ENCODE measurements at regions not wholly inside any gene's neighbourhood (a gene's known extent, or its start where the extent isn't known, plus 50 kb on each side); places are given as distances from the start of the nearest gene placed in this dataset.

DNA sequence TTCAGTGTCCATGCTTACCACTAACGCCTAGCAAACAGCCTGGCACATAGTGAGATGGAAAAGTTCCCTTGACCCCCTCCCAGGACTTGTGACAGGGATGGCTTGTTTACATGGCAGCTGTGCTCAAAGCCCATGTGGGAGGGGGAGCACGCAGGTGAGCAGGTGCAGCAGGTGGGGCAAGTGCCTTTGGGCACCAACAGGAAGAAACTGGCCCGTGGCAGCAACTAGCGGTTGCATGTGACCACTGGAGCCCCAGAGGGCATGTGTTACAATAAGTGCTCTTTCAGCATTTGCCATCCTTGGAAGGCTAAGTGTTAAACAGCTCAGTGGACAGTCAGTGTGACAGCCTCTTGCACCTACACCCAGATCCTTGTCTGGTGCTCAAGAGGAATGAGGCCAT lies 734.6 kb downstream of the TUSC7 start:
- Histone ChIP-seq H3K4me1 (replicated peaks; ENCODE audit: insufficient read depth) (no peaks in the 10 kb centered on the region), H3F3A (ENCODE audit: insufficient read depth, low read depth) (no peaks in the 10 kb centered on the region), H2AFZ (no peak overlapping the region), H3K36me3 (ENCODE audit: low read depth) (no peaks in the 10 kb centered on the region), H3K27me3 (ENCODE audit: insufficient read depth, low read depth) (no peaks in the 10 kb centered on the region), H3K27ac (no peak overlapping the region), H3K79me2 (ENCODE audit: low read depth) (no peaks in the 10 kb centered on the region), H3K9me3 (ENCODE audit: insufficient read depth, low read depth) (no peaks in the 10 kb centered on the region), H3K9me2 (ENCODE audit: insufficient read depth) (no peaks in the 10 kb centered on the region), H3K4me3 (no peak overlapping the region), H3K4me2 (no peak overlapping the region), H4K20me1 (ENCODE audit: insufficient read depth) (no peaks in the 10 kb centered on the region)
- POLR2A ChIA-PET (ENCODE audit: unreplicated experiment): no interaction called here
- CTCF ChIA-PET: no interaction called here
- BruUV-seq (replicated peaks): no TSS peak
- intact Hi-C loops (cut with micrococcal nuclease; ENCODE audit: unreplicated experiment): no loop called here
- DNase-seq: no peak
- TF ChIP-seq EZH2 (IDR thresholded peaks at IDR 0.05; ENCODE audit: low read depth): no peak
- TF ChIP-seq, protein P1, sequence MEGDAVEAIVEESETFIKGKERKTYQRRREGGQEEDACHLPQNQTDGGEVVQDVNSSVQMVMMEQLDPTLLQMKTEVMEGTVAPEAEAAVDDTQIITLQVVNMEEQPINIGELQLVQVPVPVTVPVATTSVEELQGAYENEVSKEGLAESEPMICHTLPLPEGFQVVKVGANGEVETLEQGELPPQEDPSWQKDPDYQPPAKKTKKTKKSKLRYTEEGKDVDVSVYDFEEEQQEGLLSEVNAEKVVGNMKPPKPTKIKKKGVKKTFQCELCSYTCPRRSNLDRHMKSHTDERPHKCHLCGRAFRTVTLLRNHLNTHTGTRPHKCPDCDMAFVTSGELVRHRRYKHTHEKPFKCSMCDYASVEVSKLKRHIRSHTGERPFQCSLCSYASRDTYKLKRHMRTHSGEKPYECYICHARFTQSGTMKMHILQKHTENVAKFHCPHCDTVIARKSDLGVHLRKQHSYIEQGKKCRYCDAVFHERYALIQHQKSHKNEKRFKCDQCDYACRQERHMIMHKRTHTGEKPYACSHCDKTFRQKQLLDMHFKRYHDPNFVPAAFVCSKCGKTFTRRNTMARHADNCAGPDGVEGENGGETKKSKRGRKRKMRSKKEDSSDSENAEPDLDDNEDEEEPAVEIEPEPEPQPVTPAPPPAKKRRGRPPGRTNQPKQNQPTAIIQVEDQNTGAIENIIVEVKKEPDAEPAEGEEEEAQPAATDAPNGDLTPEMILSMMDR (conservative IDR thresholded peaks at IDR 0.05): no peak

DNA sequence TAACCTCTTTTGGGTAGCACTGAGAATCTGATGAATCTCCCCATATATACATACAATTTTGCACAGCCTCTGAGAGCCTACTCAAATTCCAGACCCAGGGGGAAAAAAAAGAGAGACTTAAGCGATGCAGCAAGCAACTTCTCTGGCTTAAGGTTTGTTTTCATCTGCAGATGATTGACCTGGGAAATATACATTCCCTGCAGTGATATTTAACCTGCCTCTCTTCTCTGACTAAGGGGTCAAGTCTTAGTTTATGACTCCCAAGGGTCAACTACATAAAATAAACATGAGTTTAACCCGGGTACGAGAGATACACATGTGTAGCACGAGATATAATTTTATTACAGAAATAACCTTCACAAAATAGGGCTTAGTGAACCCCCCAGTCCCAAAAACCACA lies 737.8 kb downstream of the TUSC7 start:
- Histone ChIP-seq H3K4me2 (no peak overlapping the region), H4K20me1 (ENCODE audit: insufficient read depth) (no peaks in the 10 kb centered on the region), H3K27ac (no peak overlapping the region), H3K36me3 (ENCODE audit: low read depth) (no peaks in the 10 kb centered on the region), H3K9me3 (ENCODE audit: insufficient read depth, low read depth) (no peaks in the 10 kb centered on the region), H3F3A (ENCODE audit: insufficient read depth, low read depth) (no peaks in the 10 kb centered on the region), H3K79me2 (ENCODE audit: low read depth) (no peaks in the 10 kb centered on the region), H2AFZ (no peak overlapping the region), H3K9me2 (ENCODE audit: insufficient read depth) (no peaks in the 10 kb centered on the region), H3K27me3 (ENCODE audit: insufficient read depth, low read depth) (no peaks in the 10 kb centered on the region), H3K4me3 (no peak overlapping the region), H3K4me1 (replicated peaks; ENCODE audit: insufficient read depth) (no peaks in the 10 kb centered on the region)
- ChIA-PET CTCF (no interaction called here), POLR2A (ENCODE audit: unreplicated experiment) (no interaction called here)
- no peak for DNase-seq
- intact Hi-C loops (cut with micrococcal nuclease; ENCODE audit: unreplicated experiment): no loop called here
- TF ChIP-seq, protein P1 (conservative IDR thresholded peaks at IDR 0.05): no peak
- TF ChIP-seq EZH2 (IDR thresholded peaks at IDR 0.05; ENCODE audit: low read depth): no peak
- BruUV-seq (replicated peaks): no TSS peak

DNA sequence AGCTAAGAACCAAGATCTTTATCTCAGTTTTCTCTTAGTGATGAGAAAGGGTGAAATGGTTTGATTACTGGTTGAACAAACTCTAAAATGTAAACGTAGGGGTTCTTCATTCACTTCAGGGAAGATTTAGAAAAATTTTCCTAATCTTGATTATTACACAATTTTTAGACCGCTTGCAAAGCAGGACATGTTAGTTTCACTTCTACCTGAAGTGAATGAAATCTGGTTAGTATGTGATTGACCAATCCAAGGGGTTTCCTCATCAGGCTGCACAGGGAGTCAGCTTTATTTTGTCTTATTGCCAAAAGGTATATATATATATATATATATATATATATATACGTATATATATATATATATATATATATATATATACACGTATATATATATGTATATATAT lies 740.4 kb downstream of the TUSC7 start:
- intact Hi-C loops (cut with micrococcal nuclease; ENCODE audit: unreplicated experiment): no loop called here
- Histone ChIP-seq H3K79me2 (ENCODE audit: low read depth) (no peaks in the 10 kb centered on the region), H3K9me3 (ENCODE audit: insufficient read depth, low read depth) (no peaks in the 10 kb centered on the region), H3F3A (ENCODE audit: insufficient read depth, low read depth) (no peaks in the 10 kb centered on the region), H3K27ac (no peak overlapping the region), H2AFZ (no peak overlapping the region), H3K4me2 (no peak overlapping the region), H3K9me2 (ENCODE audit: insufficient read depth) (no peaks in the 10 kb centered on the region), H3K4me3 (no peak overlapping the region), H4K20me1 (ENCODE audit: insufficient read depth) (no peaks in the 10 kb centered on the region), H3K27me3 (ENCODE audit: insufficient read depth, low read depth) (no peaks in the 10 kb centered on the region), H3K4me1 (replicated peaks; ENCODE audit: insufficient read depth) (no peaks in the 10 kb centered on the region), H3K36me3 (ENCODE audit: low read depth) (no peaks in the 10 kb centered on the region)
- CTCF ChIA-PET: interaction anchor here (0.5 kb wide), 1 partner anchor 87 kb away, joined by 3 read pairs; no protein-coding TSS in a partner anchor
- no peak for DNase-seq
- POLR2A ChIA-PET (ENCODE audit: unreplicated experiment): no interaction called here
- no TSS peak for BruUV-seq (replicated peaks)
- TF ChIP-seq EZH2 (IDR thresholded peaks at IDR 0.05; ENCODE audit: low read depth): no peak
- TF ChIP-seq, protein P1 (conservative IDR thresholded peaks at IDR 0.05): no peak

Measured in PC-9 (cell line).